Esophagus muscularis mucosa (tissue), 4 donors: ENCODE measurements at regions not wholly inside any gene's neighbourhood (a gene's known extent, or its start where the extent isn't known, plus 50 kb on each side); places are given as distances from the start of the nearest gene placed in this dataset.

Experiments used
- EP300 ChIP-seq: sonication (generic); formaldehyde crosslinking; IDR thresholded peaks from one replicate; pipeline ENCODE4 v1.6.1; 2017; ENCODE audit warnings: antibody characterized with exemption
- POLR2A ChIP-seq: fragments of 450-650 bp; IDR thresholded peaks from one replicate; pipeline ENCODE4 v1.6.1; 2017; ENCODE audit warnings: antibody characterized with exemption, moderate library complexity, mild to moderate bottlenecking, low read depth
- POLR2AphosphoS5 ChIP-seq, 2 donors: sonication (generic); formaldehyde crosslinking; IDR thresholded peaks; one replicate each; pipeline ENCODE4 v1.6.1; 2017; ENCODE audit warnings: antibody characterized with exemption in 2 of 2
- TF ChIP-seq, protein P1 (sequence below), 3 experiments: fragments of 200-600 bp in 2 of 3; fragments of 450-650 bp in 1 of 3; sonication (generic) in 2 of 3; IDR thresholded peaks; one replicate each; pipeline ENCODE4 v1.5.1; 2017 to 2019; ENCODE audit warnings: antibody characterized with exemption in 3 of 3, mild to moderate bottlenecking in 2 of 3, moderate library complexity in 1 of 3

DNA sequence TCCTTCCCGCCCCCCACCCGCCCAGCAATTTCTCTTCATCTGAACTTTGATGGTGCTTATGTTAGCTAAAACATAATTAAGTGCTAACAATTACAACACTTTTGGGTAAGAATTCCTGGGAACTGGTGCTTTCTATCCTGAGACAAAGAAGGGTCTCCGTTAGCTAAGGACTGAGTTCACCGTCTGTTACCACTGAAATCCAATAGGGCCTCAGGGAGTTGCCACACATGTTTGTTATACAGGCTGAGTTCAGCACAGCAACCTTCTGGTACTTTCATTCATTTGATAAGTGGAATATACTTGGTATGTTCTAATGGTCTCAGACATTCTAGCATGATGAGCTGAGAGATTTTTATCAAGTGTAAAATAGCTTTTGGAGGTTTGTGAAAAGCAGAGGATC lies 437.9 kb downstream of the EFNA5 start:
- TF ChIP-seq, protein P1, sequence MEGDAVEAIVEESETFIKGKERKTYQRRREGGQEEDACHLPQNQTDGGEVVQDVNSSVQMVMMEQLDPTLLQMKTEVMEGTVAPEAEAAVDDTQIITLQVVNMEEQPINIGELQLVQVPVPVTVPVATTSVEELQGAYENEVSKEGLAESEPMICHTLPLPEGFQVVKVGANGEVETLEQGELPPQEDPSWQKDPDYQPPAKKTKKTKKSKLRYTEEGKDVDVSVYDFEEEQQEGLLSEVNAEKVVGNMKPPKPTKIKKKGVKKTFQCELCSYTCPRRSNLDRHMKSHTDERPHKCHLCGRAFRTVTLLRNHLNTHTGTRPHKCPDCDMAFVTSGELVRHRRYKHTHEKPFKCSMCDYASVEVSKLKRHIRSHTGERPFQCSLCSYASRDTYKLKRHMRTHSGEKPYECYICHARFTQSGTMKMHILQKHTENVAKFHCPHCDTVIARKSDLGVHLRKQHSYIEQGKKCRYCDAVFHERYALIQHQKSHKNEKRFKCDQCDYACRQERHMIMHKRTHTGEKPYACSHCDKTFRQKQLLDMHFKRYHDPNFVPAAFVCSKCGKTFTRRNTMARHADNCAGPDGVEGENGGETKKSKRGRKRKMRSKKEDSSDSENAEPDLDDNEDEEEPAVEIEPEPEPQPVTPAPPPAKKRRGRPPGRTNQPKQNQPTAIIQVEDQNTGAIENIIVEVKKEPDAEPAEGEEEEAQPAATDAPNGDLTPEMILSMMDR (IDR thresholded peaks at IDR 0.05), result no peak
- TF ChIP-seq EP300 (no peak), POLR2A (no peak), POLR2AphosphoS5 (IDR thresholded peaks at IDR 0.05) (no peak)
